ENCODE measurements at regions not wholly inside any gene's neighbourhood (a gene's known extent, or its start where the extent isn't known, plus 50 kb on each side); places are given as distances from the start of the nearest gene placed in this dataset.
"Not testable (repeated sequence)": the region's sequence is repeated elsewhere in the genome, so short reads cannot be mapped to it uniquely, and the experiment has no call there.

DNA sequence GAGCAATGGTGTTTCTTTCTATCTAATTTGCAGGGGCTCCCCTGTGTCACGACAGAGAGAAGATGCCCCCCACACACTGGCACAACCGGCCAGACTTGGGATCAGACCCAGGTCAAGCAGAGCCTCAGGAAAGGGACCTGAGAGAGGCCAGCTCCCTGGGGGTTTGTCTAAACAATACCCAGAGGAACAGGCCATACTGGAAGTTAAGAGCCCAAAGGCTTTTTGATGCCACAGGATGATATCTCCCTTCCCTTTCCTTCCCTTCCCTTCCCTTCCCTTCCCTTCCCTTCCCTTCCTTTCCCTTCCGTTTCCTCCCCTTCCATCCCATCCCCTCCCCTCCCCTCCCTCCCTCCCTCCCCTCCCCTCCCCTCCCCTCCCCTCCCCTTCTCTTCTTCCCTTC is 139.2 kb downstream of the ARL4C start:
- no peak overlapping the region for H3K4me2 ChIP-seq (ENCODE audit: low read length)
- H3K9ac ChIP-seq: no peak overlapping the region
- no peaks in the 10 kb centered on the region for H3K79me2 ChIP-seq
- no peaks in the 10 kb centered on the region for H3K27me3 ChIP-seq (ENCODE audit: control insufficient read depth, insufficient read depth, low read length)
- no peak overlapping the region for H3K4me3 ChIP-seq (ENCODE audit: low read depth, low read length)
- H2AFZ ChIP-seq: no peak overlapping the region
- H3K27ac ChIP-seq: no peak overlapping the region
- H3K36me3 ChIP-seq (ENCODE audit: control insufficient read depth, insufficient read depth, low read length): no peaks in the 10 kb centered on the region
- no peaks in the 10 kb centered on the region for H3K4me1 ChIP-seq
- TF ChIP-seq, protein P1, sequence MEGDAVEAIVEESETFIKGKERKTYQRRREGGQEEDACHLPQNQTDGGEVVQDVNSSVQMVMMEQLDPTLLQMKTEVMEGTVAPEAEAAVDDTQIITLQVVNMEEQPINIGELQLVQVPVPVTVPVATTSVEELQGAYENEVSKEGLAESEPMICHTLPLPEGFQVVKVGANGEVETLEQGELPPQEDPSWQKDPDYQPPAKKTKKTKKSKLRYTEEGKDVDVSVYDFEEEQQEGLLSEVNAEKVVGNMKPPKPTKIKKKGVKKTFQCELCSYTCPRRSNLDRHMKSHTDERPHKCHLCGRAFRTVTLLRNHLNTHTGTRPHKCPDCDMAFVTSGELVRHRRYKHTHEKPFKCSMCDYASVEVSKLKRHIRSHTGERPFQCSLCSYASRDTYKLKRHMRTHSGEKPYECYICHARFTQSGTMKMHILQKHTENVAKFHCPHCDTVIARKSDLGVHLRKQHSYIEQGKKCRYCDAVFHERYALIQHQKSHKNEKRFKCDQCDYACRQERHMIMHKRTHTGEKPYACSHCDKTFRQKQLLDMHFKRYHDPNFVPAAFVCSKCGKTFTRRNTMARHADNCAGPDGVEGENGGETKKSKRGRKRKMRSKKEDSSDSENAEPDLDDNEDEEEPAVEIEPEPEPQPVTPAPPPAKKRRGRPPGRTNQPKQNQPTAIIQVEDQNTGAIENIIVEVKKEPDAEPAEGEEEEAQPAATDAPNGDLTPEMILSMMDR (IDR thresholded peaks at IDR 0.05): no peak
- H3K9me3 ChIP-seq (ENCODE audit: control insufficient read depth, low read length): no peaks in the 10 kb centered on the region

GRCh38 chr2:234355808-234356365 is 141.0 kb downstream of the ARL4C start:
- no peaks in the 10 kb centered on the region for H3K27me3 ChIP-seq (ENCODE audit: control insufficient read depth, insufficient read depth, low read length)
- no peaks in the 10 kb centered on the region for H3K36me3 ChIP-seq (ENCODE audit: control insufficient read depth, insufficient read depth, low read length)
- TF ChIP-seq, protein P1 (IDR thresholded peaks at IDR 0.05): no peak
- H3K4me2 ChIP-seq (ENCODE audit: low read length): no peak overlapping the region
- no peaks in the 10 kb centered on the region for H3K79me2 ChIP-seq
- no peak overlapping the region for H3K9ac ChIP-seq
- no peaks in the 10 kb centered on the region for H3K9me3 ChIP-seq (ENCODE audit: control insufficient read depth, low read length)
- H2AFZ ChIP-seq: no peak overlapping the region
- no peaks in the 10 kb centered on the region for H3K4me1 ChIP-seq
- H3K27ac ChIP-seq: no peak overlapping the region
- H3K4me3 ChIP-seq (ENCODE audit: low read depth, low read length): no peak overlapping the region

- TF ChIP-seq, protein P1 (IDR thresholded peaks at IDR 0.05): no peak
- Histone ChIP-seq H2AFZ (no peak overlapping the region), H3K36me3 (ENCODE audit: control insufficient read depth, insufficient read depth, low read length) (no peaks in the 10 kb centered on the region), H3K9ac (no peak overlapping the region), H3K4me2 (ENCODE audit: low read length) (no peak overlapping the region), H3K79me2 (no peaks in the 10 kb centered on the region), H3K27me3 (ENCODE audit: control insufficient read depth, insufficient read depth, low read length) (no peaks in the 10 kb centered on the region), H3K4me1 (no peaks in the 10 kb centered on the region), H3K27ac (no peak overlapping the region), H3K9me3 (ENCODE audit: control insufficient read depth, low read length) (no peaks in the 10 kb centered on the region), H3K4me3 (ENCODE audit: low read depth, low read length) (no peak overlapping the region)
Observed at GRCh38 chr2:234355021-234355720, 141.7 kb downstream of the ARL4C start.

GRCh38 chr2:234352270-234352669 is 144.6 kb downstream of the ARL4C start:
- H3K36me3 ChIP-seq (ENCODE audit: control insufficient read depth, insufficient read depth, low read length): no peaks in the 10 kb centered on the region
- H3K4me2 ChIP-seq (ENCODE audit: low read length): no peak overlapping the region
- no peak overlapping the region for H3K4me3 ChIP-seq (ENCODE audit: low read depth, low read length)
- no peaks in the 10 kb centered on the region for H3K79me2 ChIP-seq
- H3K9me3 ChIP-seq (ENCODE audit: control insufficient read depth, low read length): no peaks in the 10 kb centered on the region
- TF ChIP-seq, protein P1 (IDR thresholded peaks at IDR 0.05): no peak
- H3K27me3 ChIP-seq (ENCODE audit: control insufficient read depth, insufficient read depth, low read length): no peaks in the 10 kb centered on the region
- no peaks in the 10 kb centered on the region for H3K4me1 ChIP-seq
- H3K27ac ChIP-seq: no peak overlapping the region
- no peak overlapping the region for H3K9ac ChIP-seq
- H2AFZ ChIP-seq: no peak overlapping the region

DNA sequence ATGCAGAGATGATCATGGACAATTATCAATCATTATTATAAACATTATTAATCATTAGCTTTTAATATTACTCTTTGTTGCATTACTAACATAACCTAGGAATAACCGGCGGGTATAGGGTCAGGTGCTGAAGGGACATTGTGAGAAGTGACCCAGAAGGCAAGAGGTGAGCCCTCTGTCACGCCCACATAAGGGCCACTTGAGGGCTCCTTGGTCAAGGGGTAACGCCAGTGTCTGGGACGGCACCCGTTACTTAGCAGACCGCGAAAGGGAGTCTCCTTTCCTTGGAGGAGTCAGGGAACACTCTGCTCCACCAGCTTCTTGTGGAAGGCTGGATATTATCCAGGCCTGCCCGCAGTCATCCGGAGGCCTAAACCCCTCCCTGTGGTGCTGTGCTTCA is 145.0 kb downstream of the ARL4C start:
- not testable (repeated sequence) for H3K9me3 ChIP-seq (ENCODE audit: control insufficient read depth, low read length); H3K27ac ChIP-seq; H3K4me3 ChIP-seq (ENCODE audit: low read depth, low read length); H2AFZ ChIP-seq; H3K36me3 ChIP-seq (ENCODE audit: control insufficient read depth, insufficient read depth, low read length); H3K79me2 ChIP-seq; H3K9ac ChIP-seq; H3K27me3 ChIP-seq (ENCODE audit: control insufficient read depth, insufficient read depth, low read length); H3K4me1 ChIP-seq; H3K4me2 ChIP-seq (ENCODE audit: low read length)

Measured in parathyroid adenoma (tissue), 2 donors.